K562 (cell line): ENCODE measurements at regions not wholly inside any gene's neighbourhood (a gene's known extent, or its start where the extent isn't known, plus 50 kb on each side); places are given as distances from the start of the nearest gene placed in this dataset.

Source experiments
- ATAC-seq: fragments of 200-7000 bp; cut with Tn5 transposase; 3 replicates; pipeline ENCODE4 v1.9.1; 2020; ENCODE audit warnings: moderate library complexity
- BruUV-seq: library from RNA; stranded (reverse); fragments of 400-500 nt; replicated peaks from 2 replicates; lab custom pipeline; 2021; lab: Mats Ljungman, UMichigan
- CTCF ChIA-PET: fragments of 300-600 bp; formaldehyde crosslinking; extraction: SDS; loops from one replicate; lab custom pipeline; 2021; ENCODE audit warnings: low intra/inter-chr PET ratio; lab: Yijun Ruan, JAX
- POLR2A ChIA-PET: fragments of 300-600, 350-650 bp; sonication (Branson Sonifier 250); formaldehyde crosslinking; extraction: SDS; loops from one replicate; lab custom pipeline; 2021; ENCODE audit warnings: antibody characterized with exemption, inconsistent platforms; lab: Yijun Ruan, JAX
- DNase-seq, 4 experiments: peaks; one replicate each; pipeline versions ENCODE4 v3.0.0 to v3.0.0-alpha.2; 2011 to 2018; ENCODE audit warnings: low spot score in 3 of 4, mixed read lengths in 3 of 4; ENCODE audit errors: extremely low read depth in 1 of 4
- FAIRE-seq: peaks from 2 replicates; lab custom pipeline; 2011; peaks lifted over from hg19 to GRCh38; lab: Jason Lieb, UNC
- H2AFZ ChIP-seq: 2 replicates; pipeline ENCODE4 v1.6.0; 2011; ENCODE audit warnings: low read depth, low read length, control low read depth, inconsistent platforms
- H3K27ac ChIP-seq: fragments of 200-600 bp; 3 replicates; pipeline ENCODE4 v1.8.0; 2011; ENCODE audit warnings: low read depth, mild to moderate bottlenecking, control low read depth, inconsistent platforms, low read length, moderate library complexity, mixed read lengths; ENCODE audit errors: extremely low read depth
- H3K27me3 ChIP-seq, 2 experiments: fragments of 300-600 bp in 1 of 2; 2 replicates in 1 of 2; 3 replicates in 1 of 2; pipeline versions ENCODE4 v1.6.0 to v1.8.0; 2011; ENCODE audit warnings: inconsistent platforms in 2 of 2, low read length in 2 of 2, mild to moderate bottlenecking in 1 of 2, mixed read lengths in 1 of 2, moderate library complexity in 1 of 2; ENCODE audit not compliant: control insufficient read depth in 2 of 2, insufficient read depth in 2 of 2
- H3K36me3 ChIP-seq: fragments of 300-600 bp; 3 replicates; pipeline ENCODE4 v1.8.0; 2011; ENCODE audit warnings: mild to moderate bottlenecking, low read length, inconsistent platforms; ENCODE audit not compliant: control insufficient read depth, insufficient read depth
- H3K4me1 ChIP-seq, 2 experiments: fragments of 200-600 bp in 1 of 2; replicated peaks in 1 of 2; 2 replicates in 1 of 2; 3 replicates in 1 of 2; pipeline versions ENCODE4 v1.5.1 to v1.8.0; 2011; ENCODE audit warnings: inconsistent platforms in 2 of 2, low read length in 2 of 2, mild to moderate bottlenecking in 1 of 2, mixed read lengths in 1 of 2, moderate library complexity in 1 of 2; ENCODE audit not compliant: control insufficient read depth in 2 of 2, insufficient read depth in 2 of 2
- H3K4me2 ChIP-seq: 2 replicates; pipeline ENCODE4 v1.6.1; 2011; ENCODE audit warnings: low read length, control low read depth, inconsistent platforms, mixed read lengths; ENCODE audit not compliant: insufficient read depth
- H3K4me3 ChIP-seq: fragments of 200-600 bp; sonication (generic), shearing (Covaris generic); 2 replicates; pipeline ENCODE4 v1.5.1; 2016; ENCODE audit warnings: control low read depth, inconsistent platforms
- H3K79me2 ChIP-seq: fragments of 200-600 bp; 3 replicates; pipeline ENCODE4 v1.8.0; 2011; ENCODE audit warnings: low read length, inconsistent platforms; ENCODE audit not compliant: control insufficient read depth, insufficient read depth
- H3K9ac ChIP-seq, 2 experiments: 2 replicates each; pipeline versions ENCODE4 v1.6.0 to v1.6.1; 2011; ENCODE audit warnings: low read depth in 2 of 2, low read length in 2 of 2, control low read depth in 1 of 2, inconsistent platforms in 1 of 2, mild to moderate bottlenecking in 1 of 2, mixed read lengths in 1 of 2; ENCODE audit not compliant: insufficient read depth in 1 of 2
- H3K9me1 ChIP-seq: one replicate; pipeline ENCODE4 v1.6.0; 2011; ENCODE audit warnings: inconsistent platforms, mild to moderate bottlenecking, low read length, moderate library complexity; ENCODE audit not compliant: control insufficient read depth, insufficient read depth
- H3K9me3 ChIP-seq: replicated peaks from 2 replicates; pipeline ENCODE4 v1.5.1; 2011; ENCODE audit warnings: low read depth, low read length, inconsistent platforms; ENCODE audit not compliant: control insufficient read depth, insufficient read depth
- H4K20me1 ChIP-seq: replicated peaks from 2 replicates; pipeline ENCODE4 v1.6.1; 2011; ENCODE audit warnings: low read length, inconsistent platforms, mixed read lengths; ENCODE audit not compliant: control insufficient read depth, insufficient read depth
- CREB3 ChIP-seq: fragments of 450-650 bp; conservative IDR thresholded peaks from 2 replicates; pipeline ENCODE4 v1.6.1; 2016; ENCODE audit warnings: missing genetic modification characterization, low read depth, mild to moderate bottlenecking, missing compliant biosample characterization, moderate library complexity
- CREBBP ChIP-seq: IDR thresholded peaks from one replicate; pipeline ENCODE4 v1.6.1; 2012; ENCODE audit warnings: low read depth, mild to moderate bottlenecking, control low read depth, inconsistent platforms, low read length
- CSDE1 ChIP-seq, 2 experiments: fragments of 450-650 bp; IDR thresholded peaks; 2 replicates each; pipeline ENCODE4 v1.6.1; 2016; ENCODE audit warnings: mild to moderate bottlenecking in 1 of 2
- FOXA3 ChIP-seq, 2 experiments: fragments of 450-650 bp in 1 of 2; sonication (generic) in 1 of 2; formaldehyde crosslinking; IDR thresholded peaks in 1 of 2; conservative IDR thresholded peaks in 1 of 2; 2 replicates each; pipeline versions ENCODE4 v1.4.0 to v1.8.0; 2020 to 2022; ENCODE audit warnings: mild to moderate bottlenecking in 2 of 2, missing genetic modification reagents in 1 of 2
- HOXB6 ChIP-seq: fragments of 250-450 bp; sonication (Bioruptor Pico); IDR thresholded peaks from 2 replicates; pipeline ENCODE4 v1.5.1; 2022; ENCODE audit warnings: mild to moderate bottlenecking, borderline replicate concordance
- MAFG ChIP-seq: fragments of 450-650 bp; conservative IDR thresholded peaks from 2 replicates; pipeline ENCODE4 v1.6.1; 2016; ENCODE audit warnings: missing genetic modification characterization, missing compliant biosample characterization
- MYC ChIP-seq, 2 experiments: fragments of 250-450 bp in 1 of 2; sonication (Bioruptor Pico) in 1 of 2; IDR thresholded peaks; 2 replicates each; pipeline versions ENCODE4 v1.5.1 to v1.6.1; 2012 to 2021; ENCODE audit warnings: low read depth in 2 of 2, borderline replicate concordance in 1 of 2, improper control_type of control experiment in 1 of 2, low read length in 1 of 2, mild to moderate bottlenecking in 1 of 2, moderate library complexity in 1 of 2
- NFXL1 ChIP-seq: fragments of 450-650 bp; formaldehyde crosslinking; IDR thresholded peaks from 2 replicates; pipeline ENCODE4 v1.4.0; 2021; ENCODE audit warnings: mild to moderate bottlenecking
- PCBP1 ChIP-seq: fragments of 200-400 bp; formaldehyde crosslinking; IDR thresholded peaks from 2 replicates; pipeline ENCODE4 v1.6.1; 2018; ENCODE audit warnings: mild to moderate bottlenecking, low read depth, low read length; ENCODE audit not compliant: poor library complexity, severe bottlenecking
- RB1 ChIP-seq: fragments of 450-650 bp; IDR thresholded peaks from 2 replicates; pipeline ENCODE4 v1.6.1; 2017; ENCODE audit warnings: low read depth, mild to moderate bottlenecking
- SAFB ChIP-seq: fragments of 200-400 bp; formaldehyde crosslinking; IDR thresholded peaks from 2 replicates; pipeline ENCODE4 v1.6.1; 2017; ENCODE audit warnings: low read depth, low read length, borderline replicate concordance
- SIN3B ChIP-seq: fragments of 450-650 bp; IDR thresholded peaks from 2 replicates; pipeline ENCODE4 v1.6.1; 2017; ENCODE audit warnings: low read depth, mild to moderate bottlenecking, moderate library complexity
- TBP ChIP-seq: optimal IDR thresholded peaks from 2 replicates; pipeline ENCODE3; 2011; ENCODE audit warnings: low read depth, low read length, improper control_type of control experiment
- TFE3 ChIP-seq: fragments of 450-650 bp; formaldehyde crosslinking; IDR thresholded peaks from 2 replicates; pipeline ENCODE4 v1.4.0; 2020; ENCODE audit warnings: mild to moderate bottlenecking, mixed read lengths
- TRIM24 ChIP-seq, 2 experiments: fragments of 450-650 bp; IDR thresholded peaks; 2 replicates each; pipeline ENCODE4 v1.6.1; 2016
- ZBTB17 ChIP-seq: fragments of 450-650 bp; formaldehyde crosslinking; IDR thresholded peaks from 2 replicates; pipeline ENCODE4 v1.4.0; 2020; ENCODE audit warnings: mild to moderate bottlenecking
- ZNF212 ChIP-seq: fragments of 450-650 bp; formaldehyde crosslinking; IDR thresholded peaks from 2 replicates; pipeline ENCODE4 v1.4.0; 2020; ENCODE audit warnings: mild to moderate bottlenecking
- ZNF263 ChIP-seq: sonication (generic); formaldehyde crosslinking; IDR thresholded peaks from 2 replicates; pipeline ENCODE4 v1.8.0; 2022; ENCODE audit warnings: mild to moderate bottlenecking, missing genetic modification reagents, borderline replicate concordance
- ZNF668 ChIP-seq: fragments of 250-450 bp; sonication (Bioruptor Pico); IDR thresholded peaks from 2 replicates; pipeline ENCODE4 v1.8.0; 2022; ENCODE audit warnings: mild to moderate bottlenecking, inconsistent platforms
- ZNF785 ChIP-seq: fragments of 250-450 bp; sonication (Bioruptor Pico); IDR thresholded peaks from 2 replicates; pipeline ENCODE4 v1.4.0; 2020; ENCODE audit warnings: mild to moderate bottlenecking
- WGBS: fragments of 100-300 bp; shearing (Covaris generic); methylation state at CpG from one replicate; pipeline ENCODE4 v1.1.6; 2016; ENCODE audit warnings: low coverage, mixed read lengths; ENCODE audit not compliant: insufficient coverage; ENCODE audit errors: missing lambda C conversion rate; 5-methylcytosine and 5-hydroxymethylcytosine counted together
- in situ Hi-C: fragments of 300-500 bp; cut with MboI; formaldehyde crosslinking; loops from 4 replicates; pipeline ENCODE4 v1.15.0; 2018; ENCODE audit warnings: inconsistent platforms, mixed read lengths
- intact Hi-C: fragments of 100-400 bp; cut with micrococcal nuclease; formaldehyde crosslinking; loops from 2 replicates; pipeline ENCODE4 v1.14.2; 2022

DNA sequence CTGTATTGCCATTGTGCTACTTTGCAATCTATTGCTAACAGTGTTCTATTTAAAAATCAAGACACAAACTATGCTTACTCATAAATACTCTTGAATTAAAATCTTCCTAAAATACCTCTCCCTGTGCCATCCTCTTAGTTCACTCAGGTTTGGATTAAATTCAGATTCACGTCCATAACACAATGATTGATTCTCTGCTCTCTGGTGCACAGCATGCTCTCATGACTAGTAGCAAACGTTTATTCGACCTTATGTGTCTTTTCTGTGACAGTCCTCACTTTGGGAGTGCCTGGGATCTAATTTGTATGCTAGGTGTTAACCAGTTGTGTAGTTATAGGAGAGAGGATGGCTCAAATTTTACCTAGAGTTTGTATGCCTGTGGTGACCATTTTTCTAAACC, 270.4 kb upstream of the FKBP1C start:
- TF ChIP-seq SIN3B (no peak), HOXB6 (CRISPR knock-in tag) (no peak), TBP (no peak), MAFG (tag) (no peak), ZNF785 (CRISPR knock-in tag) (no peak), ZBTB17 (CRISPR knock-in tag) (no peak), ZNF668 (CRISPR knock-in tag) (no peak), ZNF263 (CRISPR knock-in tag) (no peak), NFXL1 (no peak), RB1 (no peak), CREB3 (no peak), MYC (IDR thresholded peaks at IDR 0.05; ENCODE audit: low read depth, low read length) (no peak), MYC (CRISPR knock-in tag; IDR thresholded peaks at IDR 0.05; ENCODE audit: borderline replicate concordance, low read depth) (no peak), TRIM24 (IDR thresholded peaks at IDR 0.05) (no peak), SAFB (no peak), CREBBP (no peak), FOXA3 (CRISPR knock-in tag; conservative IDR thresholded peaks at IDR 0.05 in 1 of 2, IDR thresholded peaks at IDR 0.05 in 1 of 2) (no peak), ZNF212 (CRISPR knock-in tag) (no peak), TFE3 (no peak), PCBP1 (no peak), CSDE1 (IDR thresholded peaks at IDR 0.05) (no peak)
- Histone ChIP-seq H3K9ac (no peak overlapping the region), H3K4me2 (no peak overlapping the region), H3K9me1 (no peaks in the 10 kb centered on the region), H3K9me3 (0 out of 2 replicates have a peak, but pooled peaks cover 2% of the 10 kb centered on the region), H3K4me3 (no peak overlapping the region), H3K36me3 (no peaks in the 10 kb centered on the region), H2AFZ (no peak overlapping the region), H3K79me2 (no peaks in the 10 kb centered on the region), H4K20me1 (no peaks in the 10 kb centered on the region), H3K27ac (no peak overlapping the region), H3K27me3 (no peaks in the 10 kb centered on the region), H3K4me1 (no peaks in the 10 kb centered on the region)
- ATAC-seq, result no peak
- ChIA-PET POLR2A (no interaction called here), CTCF (no interaction called here)
- in situ Hi-C loops, result no loop called here
- no peak for DNase-seq
- BruUV-seq, result no TSS peak
- 0% methylated on average over 3 of the region's 3 CpGs for WGBS
- intact Hi-C loops, result no loop called here
- FAIRE-seq, result no peak
